Hypothalamus (tissue), 51 donors: ENCODE measurements at regions not wholly inside any gene's neighbourhood (a gene's known extent, or its start where the extent isn't known, plus 50 kb on each side); places are given as distances from the start of the nearest gene placed in this dataset.
"Not testable (repeated sequence)": the region's sequence is repeated elsewhere in the genome, so short reads cannot be mapped to it uniquely, and the experiment has no call there.

Experiments
- DNase-seq, 51 donors: peaks; one replicate each; lab custom pipeline; 2025; lab: John Stamatoyannopoulos, UW

GRCh38 chr3:15903164-15903563, 105.4 kb upstream of the ANKRD28 start:
- DNase-seq = peak in 8 of 51 donors; percentile 5 to 54 (median 10)

- peak in 4 of 51 donors; percentile 2 to 5 (median 5) for DNase-seq
These were observed 106.3 kb upstream of the ANKRD28 start for GRCh38 chr3:15903759-15904720.

GRCh38 chr3:15905041-15905440, 107.3 kb upstream of the ANKRD28 start:
- no peak for DNase-seq

GRCh38 chr3:15907403-15907802, 109.6 kb upstream of the ANKRD28 start:
- not testable (repeated sequence) for DNase-seq

GRCh38 chr3:15918988-15919387, 121.2 kb upstream of the ANKRD28 start:
- no peak for DNase-seq

- no peak for DNase-seq
These were observed 122.2 kb upstream of the ANKRD28 start for GRCh38 chr3:15919971-15920370.

GRCh38 chr3:15923640-15924405, 126.0 kb upstream of the ANKRD28 start:
- DNase-seq = no peak

- no peak for DNase-seq
These were observed 127.1 kb upstream of the ANKRD28 start for GRCh38 chr3:15924914-15925313.

- DNase-seq = no peak
These were observed 129.1 kb upstream of the ANKRD28 start for GRCh38 chr3:15926871-15927270.

- no peak for DNase-seq
These were observed 130.2 kb upstream of the ANKRD28 start for GRCh38 chr3:15927969-15928368.

GRCh38 chr3:15929944-15930571, 132.3 kb upstream of the ANKRD28 start:
- no peak for DNase-seq

- DNase-seq = peak in 13 of 51 donors; percentile 3 to 46 (median 10)
These were observed 134.8 kb upstream of the ANKRD28 start for GRCh38 chr3:15932348-15933300.

GRCh38 chr3:15933439-15934139, 135.8 kb upstream of the ANKRD28 start:
- peak in 5 of 51 donors; percentile 2 to 63 (median 19) for DNase-seq

GRCh38 chr3:15934389-15935195, 136.8 kb upstream of the ANKRD28 start:
- no peak for DNase-seq

GRCh38 chr3:15936312-15936711, 138.5 kb upstream of the ANKRD28 start:
- DNase-seq = no peak

GRCh38 chr3:15940641-15941040, 142.9 kb upstream of the ANKRD28 start:
- no peak for DNase-seq

GRCh38 chr3:15941457-15941856, 143.7 kb upstream of the ANKRD28 start:
- not testable (repeated sequence) for DNase-seq

GRCh38 chr3:15941958-15942357, 144.2 kb upstream of the ANKRD28 start:
- DNase-seq = no peak
